H54 (cell line): ENCODE measurements at regions not wholly inside any gene's neighbourhood (a gene's known extent, or its start where the extent isn't known, plus 50 kb on each side); places are given as distances from the start of the nearest gene placed in this dataset.

Source experiments
- DNase-seq: peaks from one replicate; pipeline ENCODE4 v3.0.0; 2011; ENCODE audit warnings: low spot score, mixed read lengths; ENCODE audit not compliant: insufficient read length
- FAIRE-seq: peaks from 3 replicates; lab custom pipeline; 2011; peaks lifted over from hg19 to GRCh38; lab: Jason Lieb, UNC
- POLR2A ChIP-seq: IDR thresholded peaks from 2 replicates; pipeline ENCODE4 v1.6.1; 2011; ENCODE audit warnings: low read depth, mild to moderate bottlenecking, low read length

DNA sequence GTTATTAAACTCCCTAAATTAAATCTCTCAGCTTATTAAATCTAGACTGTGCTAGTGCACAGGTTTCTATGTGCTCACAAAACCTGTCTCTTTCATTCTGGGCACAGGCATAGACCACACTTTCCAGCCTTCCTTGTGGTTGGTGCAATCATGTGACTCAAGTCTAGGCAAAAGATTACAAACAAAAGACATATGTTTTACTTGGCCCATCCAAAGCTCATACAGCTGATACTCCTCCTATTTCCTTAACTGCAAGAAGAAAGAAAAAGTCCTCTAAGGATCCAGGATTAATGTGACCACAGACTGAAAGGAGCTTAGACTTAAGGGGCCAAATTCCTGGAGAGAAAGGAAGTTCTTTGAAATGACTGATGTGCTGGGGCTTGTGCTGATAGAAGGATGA lies 731.3 kb upstream of the RAB6C start:
- TF ChIP-seq POLR2A: no peak
- FAIRE-seq (no peak), DNase-seq (no peak)

DNA sequence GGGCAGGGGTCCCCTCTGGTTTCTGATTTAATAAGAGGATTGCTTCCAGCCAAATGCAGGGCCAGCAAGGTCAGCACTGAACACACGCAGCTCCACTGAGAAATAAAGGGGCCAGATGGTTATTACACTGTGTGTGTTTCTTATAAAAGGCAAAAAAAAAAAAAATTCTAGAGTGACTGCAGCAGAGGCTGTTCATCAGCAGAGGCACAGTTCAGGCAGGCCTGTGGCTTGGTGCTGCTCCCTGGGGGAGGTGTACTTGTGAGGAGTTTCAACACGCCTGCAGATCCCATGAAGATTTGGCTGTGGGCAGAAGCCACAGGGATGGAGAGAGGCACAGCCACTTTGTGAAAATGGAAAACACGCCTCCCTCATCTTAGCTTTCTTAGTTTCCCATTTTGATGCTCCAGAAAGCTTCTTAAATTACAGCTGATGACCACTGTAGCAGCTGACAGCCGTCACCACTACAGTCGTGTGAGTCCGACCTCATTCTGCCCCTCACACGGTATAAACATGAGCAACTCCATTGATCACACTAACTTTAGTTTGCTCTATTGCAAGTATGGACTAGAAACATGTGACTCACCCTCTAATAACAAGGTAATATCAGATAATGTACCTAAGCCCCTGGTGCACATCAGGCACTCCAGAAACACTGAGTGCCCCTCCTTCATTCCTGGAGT lies 726.5 kb upstream of the RAB6C start:
- FAIRE-seq (no peak), DNase-seq (no peak)
- TF ChIP-seq POLR2A: no peak

DNA sequence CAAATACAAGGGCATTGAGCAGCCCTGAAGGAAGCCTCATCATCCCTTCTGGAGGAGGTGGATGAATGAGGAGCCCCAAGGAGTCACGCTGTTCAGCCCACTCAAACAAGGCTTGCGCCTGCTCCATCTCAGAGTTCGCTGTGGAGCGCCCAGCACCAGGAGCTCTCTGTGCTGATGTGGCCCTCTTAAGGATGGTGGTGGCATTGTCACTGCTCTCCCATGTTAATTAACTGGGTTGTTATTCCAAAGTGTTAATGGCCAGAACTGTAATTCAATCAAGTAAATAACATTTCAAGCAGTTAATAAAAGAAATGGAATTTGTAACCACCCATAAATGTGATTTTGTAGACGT lies 726.0 kb upstream of the RAB6C start:
- FAIRE-seq (no peak), DNase-seq (no peak)
- TF ChIP-seq POLR2A: no peak

DNA sequence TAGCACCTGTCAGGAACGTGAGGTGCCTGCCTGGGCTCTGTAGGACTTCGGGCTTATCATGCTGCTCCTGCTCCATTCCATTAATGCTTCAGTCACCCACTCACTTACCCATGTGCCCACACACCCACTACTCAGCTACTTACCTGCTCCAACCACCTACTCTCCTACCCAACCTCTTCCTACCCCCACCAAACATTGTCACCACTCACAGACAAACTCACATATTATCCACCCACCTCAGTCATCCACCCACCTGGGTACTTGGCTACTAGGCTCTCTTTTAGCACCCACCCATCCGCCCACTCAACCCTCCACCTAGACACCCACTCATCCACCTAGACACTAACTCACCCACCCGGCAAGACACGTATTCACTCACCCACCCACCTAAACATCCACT lies 724.7 kb upstream of the RAB6C start:
- FAIRE-seq: no peak
- DNase-seq: no peak
- no peak for TF ChIP-seq POLR2A

DNA sequence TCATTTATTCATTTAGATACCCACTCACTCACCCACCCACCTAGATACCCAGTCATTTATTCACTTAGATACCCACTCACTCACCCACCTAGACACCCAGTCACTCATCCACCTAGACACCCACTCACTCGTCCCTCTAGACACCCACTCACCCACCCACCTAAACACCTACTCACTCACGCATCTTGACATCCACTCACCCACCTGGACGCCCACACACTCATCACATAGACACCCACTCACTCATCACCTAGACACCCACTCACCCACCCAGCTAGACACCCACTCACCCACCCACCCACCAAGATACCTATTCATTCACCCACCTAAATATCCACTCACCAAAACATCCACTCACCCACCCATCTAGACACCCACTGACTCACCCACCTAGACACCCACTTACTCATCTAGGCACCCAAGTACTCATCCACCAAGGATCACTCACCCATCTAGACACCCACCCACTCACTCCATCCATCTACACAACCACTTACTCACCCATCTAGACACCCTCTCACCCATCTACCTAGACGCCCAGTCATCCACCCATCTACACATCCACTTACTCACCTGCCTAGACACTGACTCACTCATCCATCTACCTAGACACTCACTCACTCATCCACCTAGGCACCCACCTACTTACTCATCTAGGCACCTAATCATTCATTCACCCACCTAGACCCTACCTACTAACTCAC lies 723.7 kb upstream of the RAB6C start:
- no peak for TF ChIP-seq POLR2A
- FAIRE-seq (no peak), DNase-seq (no peak)

DNA sequence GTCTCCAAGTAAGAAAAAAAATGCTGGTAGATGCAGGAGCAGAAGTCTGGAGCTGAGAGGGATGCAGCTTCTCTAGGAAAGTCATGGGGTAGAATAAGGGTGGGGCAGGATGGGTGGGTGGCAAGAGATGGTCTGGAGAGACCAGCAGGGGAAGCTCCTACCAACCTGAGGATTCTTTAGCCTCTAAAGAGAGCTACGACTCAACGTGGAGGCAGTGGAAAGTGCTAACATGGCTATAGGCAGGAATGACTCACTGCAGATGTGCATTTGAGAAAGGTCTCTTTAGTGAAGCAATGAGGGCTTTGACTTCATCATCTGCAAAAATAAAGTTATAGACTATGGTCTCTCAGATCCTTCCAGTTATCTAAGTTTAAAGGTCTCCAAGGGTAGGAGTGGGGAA lies 722.8 kb upstream of the RAB6C start:
- DNase-seq: no peak
- TF ChIP-seq POLR2A: no peak
- no peak for FAIRE-seq

DNA sequence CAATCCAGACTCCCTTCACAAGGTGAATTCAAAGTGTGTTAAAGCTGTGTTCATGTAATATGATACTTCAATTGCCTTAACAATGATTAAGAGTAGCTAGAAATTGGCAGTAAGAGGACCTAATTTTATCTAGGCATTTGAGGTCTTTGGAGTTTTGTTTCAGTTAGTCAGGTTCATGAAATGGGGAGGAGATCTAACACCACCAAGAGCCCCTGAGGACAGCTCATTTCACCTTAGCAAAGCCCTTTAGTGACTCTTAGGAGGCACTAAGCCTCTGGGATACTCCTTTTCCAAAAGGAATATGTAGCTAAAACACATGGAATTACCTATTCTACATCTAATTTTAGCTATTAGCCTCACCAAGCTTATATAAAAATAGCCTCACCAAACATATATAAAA lies 716.5 kb upstream of the RAB6C start:
- FAIRE-seq: no peak
- TF ChIP-seq POLR2A: no peak
- no peak for DNase-seq

DNA sequence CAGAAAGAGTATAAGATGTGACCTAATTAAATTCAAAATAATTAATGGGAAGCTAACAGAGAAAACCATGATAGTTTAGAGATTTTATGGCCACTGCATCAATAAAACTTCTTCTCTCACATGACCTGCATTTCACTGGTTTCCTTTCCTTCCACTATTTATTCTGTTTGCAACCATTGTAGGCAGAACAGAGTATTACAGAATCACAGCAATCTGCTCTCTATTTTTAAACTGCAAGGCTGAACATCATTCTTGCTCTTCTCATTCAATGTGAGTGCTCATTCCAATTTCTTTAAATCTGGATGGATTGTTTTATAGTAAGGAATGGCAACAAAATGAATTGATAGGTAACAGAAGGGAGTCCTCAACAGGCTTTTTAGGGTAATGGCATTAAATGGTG lies 715.5 kb upstream of the RAB6C start:
- FAIRE-seq: no peak
- DNase-seq: no peak
- no peak for TF ChIP-seq POLR2A

DNA sequence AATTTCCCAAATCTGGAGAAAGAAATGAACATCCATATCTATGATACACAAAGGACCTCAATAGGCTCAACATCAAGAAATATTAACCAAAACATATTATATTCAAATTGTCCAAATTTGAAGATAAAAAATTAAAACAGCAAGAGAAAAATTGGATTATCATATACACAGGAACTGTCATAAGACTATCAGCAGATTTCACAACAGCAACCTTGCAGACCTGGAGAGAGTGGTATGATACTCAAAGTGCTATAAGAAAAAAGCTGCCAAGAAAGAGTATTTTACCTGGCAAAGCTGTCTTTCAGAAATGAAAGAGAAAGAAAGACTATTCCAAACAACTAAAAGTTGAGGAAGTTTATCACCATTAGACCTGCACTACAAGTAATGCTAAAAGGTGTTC lies 711.9 kb upstream of the RAB6C start:
- DNase-seq: no peak
- no peak for FAIRE-seq
- no peak for TF ChIP-seq POLR2A

DNA sequence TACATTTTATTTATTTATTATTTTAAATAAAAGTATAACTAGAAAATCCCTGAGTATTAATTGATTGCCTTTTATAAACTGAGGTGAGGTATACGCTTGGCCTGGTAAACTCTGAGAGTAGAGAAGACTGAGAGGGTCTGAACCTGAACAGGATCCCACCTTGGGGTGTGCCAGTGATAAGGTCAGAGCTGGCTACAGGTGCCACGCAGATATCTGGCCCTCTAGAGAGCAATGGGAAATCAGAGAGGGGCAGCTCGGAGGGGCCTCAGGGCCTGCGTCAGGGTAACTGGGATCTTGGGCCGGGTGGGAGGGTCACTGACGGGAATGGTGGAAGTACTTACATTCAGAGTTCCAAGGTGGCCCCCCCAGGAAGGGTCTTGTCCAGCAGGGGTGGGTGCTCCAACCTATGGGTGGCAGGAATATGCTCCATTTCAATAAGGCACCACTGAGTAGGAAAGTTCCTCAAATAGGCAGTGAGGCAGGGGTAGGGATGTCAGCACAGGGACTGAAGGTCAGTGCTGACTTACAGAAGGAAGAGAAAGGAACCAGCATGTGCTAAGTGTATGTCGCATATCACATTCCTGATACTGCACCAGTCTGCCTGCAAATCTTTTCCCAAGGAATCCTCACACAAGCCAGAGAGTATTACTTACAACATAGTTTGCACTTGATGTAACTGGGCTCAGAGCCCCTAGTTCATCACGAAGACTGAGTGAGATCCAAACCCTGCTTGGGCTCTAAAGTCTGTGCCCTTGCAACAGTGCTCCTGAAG lies 706.0 kb upstream of the RAB6C start:
- DNase-seq (no peak), FAIRE-seq (no peak)
- TF ChIP-seq POLR2A: no peak

DNA sequence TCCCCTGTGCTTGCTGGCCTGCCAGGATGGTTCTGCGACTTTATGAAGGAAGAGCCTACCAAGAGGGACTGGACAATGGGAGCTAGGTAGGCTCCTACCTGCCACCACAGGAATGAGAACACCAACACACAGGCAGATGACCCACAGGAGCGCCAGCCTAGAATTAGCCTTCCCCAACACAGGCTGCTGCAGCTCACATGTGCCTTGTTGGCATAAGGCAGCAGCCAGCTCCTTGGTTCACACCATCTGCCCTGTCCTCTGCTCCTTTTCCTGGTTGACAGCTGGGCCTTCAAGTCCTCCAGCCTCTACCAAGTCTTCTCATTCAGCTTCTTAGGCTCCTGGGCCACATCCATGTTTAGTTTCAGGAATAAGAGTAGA lies 705.4 kb upstream of the RAB6C start:
- FAIRE-seq (no peak), DNase-seq (no peak)
- TF ChIP-seq POLR2A: no peak

DNA sequence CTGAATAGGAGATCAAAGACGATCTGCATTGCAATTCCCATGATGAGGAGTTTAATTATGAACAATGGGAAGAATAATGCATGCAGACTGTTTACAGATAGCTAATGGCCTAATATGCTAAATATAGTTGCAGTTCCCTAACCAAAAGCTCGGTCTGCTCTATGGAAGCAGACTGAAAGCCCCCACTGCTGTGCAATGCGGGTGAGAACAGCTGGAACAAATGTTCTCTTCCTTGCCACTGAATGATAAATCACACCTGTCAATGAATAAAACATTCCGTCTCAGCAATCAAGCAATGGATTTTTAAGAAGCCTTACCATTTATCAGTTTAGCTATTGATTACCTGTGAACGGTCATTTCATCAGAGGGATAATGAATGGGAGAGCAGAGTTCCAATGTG lies 704.5 kb upstream of the RAB6C start:
- no peak for TF ChIP-seq POLR2A
- DNase-seq (no peak), FAIRE-seq (no peak)

DNA sequence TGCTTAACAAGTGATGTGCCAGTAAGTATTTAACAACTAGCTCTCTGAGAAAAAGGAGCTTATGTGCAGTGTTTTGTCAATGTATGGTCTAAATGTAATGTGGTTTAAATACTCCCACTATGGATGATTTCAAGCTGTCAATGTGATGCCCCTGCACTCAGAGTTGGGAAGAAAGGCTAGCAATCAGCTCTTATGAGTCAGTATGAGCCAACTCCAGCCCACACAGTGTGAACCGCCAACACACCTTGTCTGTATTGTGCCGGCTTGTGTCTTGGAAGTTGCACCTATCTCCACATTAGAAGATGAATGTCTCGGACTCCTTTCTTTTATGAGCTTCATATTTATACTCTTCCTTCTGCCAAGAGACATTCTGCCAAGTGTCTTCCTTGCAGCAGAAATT lies 703.8 kb upstream of the RAB6C start:
- DNase-seq: no peak
- TF ChIP-seq POLR2A: no peak
- no peak for FAIRE-seq

DNA sequence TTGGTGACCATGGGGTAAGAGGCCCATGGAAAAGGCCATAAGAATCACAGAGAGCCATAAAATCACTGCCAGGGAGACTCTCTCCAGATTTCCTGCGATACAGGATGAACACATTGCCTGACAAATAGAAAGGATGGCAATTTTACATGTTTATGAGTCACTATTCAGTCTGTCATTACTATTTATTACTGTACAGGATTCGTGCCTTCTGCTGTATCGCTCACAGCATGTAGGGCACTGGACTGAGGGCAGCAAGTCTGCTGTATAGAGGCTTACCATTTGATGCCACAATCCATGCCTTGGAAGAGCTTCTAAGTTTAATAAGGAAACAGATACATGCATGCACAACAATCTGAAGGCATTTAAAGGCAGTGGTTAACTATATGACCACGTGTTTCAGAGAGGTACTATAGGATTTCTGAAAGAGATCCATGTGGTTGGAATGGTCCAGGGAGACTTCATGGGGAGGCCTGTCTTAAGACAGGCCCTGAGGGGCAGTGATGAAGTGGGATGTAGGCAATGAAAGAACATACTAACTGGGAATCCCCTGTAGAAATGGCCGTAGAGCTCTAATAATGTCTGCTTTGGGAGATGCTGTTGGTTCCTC lies 702.4 kb upstream of the RAB6C start:
- no peak for TF ChIP-seq POLR2A
- DNase-seq: no peak
- no peak for FAIRE-seq
